ENCODE measurements at regions not wholly inside any gene's neighbourhood (a gene's known extent, or its start where the extent isn't known, plus 50 kb on each side); places are given as distances from the start of the nearest gene placed in this dataset.

- H3K9ac ChIP-seq (ENCODE audit: low read length) = no peak overlapping the region
- no peak overlapping the region for H3K4me3 ChIP-seq (ENCODE audit: low read length)
- H3K27me3 ChIP-seq (ENCODE audit: control insufficient read depth, insufficient read depth, low read length) = no peaks in the 10 kb centered on the region
- H3K27ac ChIP-seq (ENCODE audit: low read depth, low read length) = peak overlapping the region; percentile 38
- peaks cover 19% of the 10 kb centered on the region for H3K4me1 ChIP-seq (ENCODE audit: control insufficient read depth, insufficient read depth, low read length)
- H3K36me3 ChIP-seq (ENCODE audit: control insufficient read depth, insufficient read depth, low read length) = no peaks in the 10 kb centered on the region
Measured at GRCh38 chr2:66872081-66872985, 437.4 kb downstream of the MEIS1 start.

GRCh38 chr2:66872986-66873754 lies 438.2 kb downstream of the MEIS1 start:
- H3K9ac ChIP-seq (ENCODE audit: low read length) = no peak overlapping the region
- peak overlapping the region; percentile 38 for H3K27ac ChIP-seq (ENCODE audit: low read depth, low read length)

GRCh38 chr2:66874411-66874810 lies 439.5 kb downstream of the MEIS1 start:
- Histone ChIP-seq H3K27me3 (ENCODE audit: control insufficient read depth, insufficient read depth, low read length) (no peaks in the 10 kb centered on the region), H3K9ac (ENCODE audit: low read length) (no peak overlapping the region), H3K4me3 (ENCODE audit: low read length) (no peak overlapping the region), H3K36me3 (ENCODE audit: control insufficient read depth, insufficient read depth, low read length) (no peaks in the 10 kb centered on the region), H3K4me1 (ENCODE audit: control insufficient read depth, insufficient read depth, low read length) (peaks cover 19% of the 10 kb centered on the region), H3K27ac (ENCODE audit: low read depth, low read length) (no peak overlapping the region)

More at GRCh38 chr2:66872986-66873754, 438.2 kb downstream of the MEIS1 start:
- Histone ChIP-seq H3K27me3 (ENCODE audit: control insufficient read depth, insufficient read depth, low read length) (no peaks in the 10 kb centered on the region), H3K4me3 (ENCODE audit: low read length) (no peak overlapping the region), H3K36me3 (ENCODE audit: control insufficient read depth, insufficient read depth, low read length) (no peaks in the 10 kb centered on the region), H3K4me1 (ENCODE audit: control insufficient read depth, insufficient read depth, low read length) (peaks cover 19% of the 10 kb centered on the region)

DNA sequence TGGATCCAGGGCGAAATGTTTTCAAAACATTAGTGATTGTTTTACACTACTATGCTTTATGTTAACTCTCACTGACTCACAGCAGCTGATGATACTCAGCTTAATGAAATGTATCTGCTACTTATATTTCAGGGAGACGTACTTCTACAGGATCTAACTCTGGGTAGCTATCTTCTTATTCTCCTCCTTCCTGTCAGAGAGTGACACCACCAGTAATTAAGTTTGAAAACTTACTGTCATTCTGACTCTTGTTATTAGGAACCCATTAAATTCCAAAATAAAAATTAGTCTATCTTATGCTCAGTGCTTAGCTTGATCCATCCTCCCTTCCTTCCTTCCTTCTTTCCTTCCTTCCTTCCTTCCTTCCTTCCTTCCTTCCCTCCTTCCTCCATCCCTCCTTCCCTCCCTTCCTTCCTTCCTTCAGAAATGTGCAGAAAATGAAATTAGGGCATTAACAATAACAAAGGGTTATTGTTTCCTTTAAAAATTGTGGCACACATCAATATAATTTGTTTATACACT lies 441.1 kb downstream of the MEIS1 start:
- no peaks in the 10 kb centered on the region for H3K36me3 ChIP-seq (ENCODE audit: control insufficient read depth, insufficient read depth, low read length)

GRCh38 chr2:66885775-66886383 lies 451.0 kb downstream of the MEIS1 start:
- Histone ChIP-seq H3K27me3 (ENCODE audit: control insufficient read depth, insufficient read depth, low read length) (no peaks in the 10 kb centered on the region), H3K27ac (ENCODE audit: low read depth, low read length) (peak overlapping the region; percentile 63), H3K36me3 (ENCODE audit: control insufficient read depth, insufficient read depth, low read length) (no peaks in the 10 kb centered on the region), H3K4me3 (ENCODE audit: low read length) (no peak overlapping the region), H3K9ac (ENCODE audit: low read length) (no peak overlapping the region), H3K4me1 (ENCODE audit: control insufficient read depth, insufficient read depth, low read length) (peaks cover 19% of the 10 kb centered on the region)

More for the DNA sequence above, 441.1 kb downstream of the MEIS1 start:
- peak overlapping the region; percentile 28 for H3K27ac ChIP-seq (ENCODE audit: low read depth, low read length)
- peaks cover 15% of the 10 kb centered on the region for H3K4me1 ChIP-seq (ENCODE audit: control insufficient read depth, insufficient read depth, low read length)
- H3K27me3 ChIP-seq (ENCODE audit: control insufficient read depth, insufficient read depth, low read length) = no peaks in the 10 kb centered on the region
- no peak overlapping the region for H3K9ac ChIP-seq (ENCODE audit: low read length)
- no peak overlapping the region for H3K4me3 ChIP-seq (ENCODE audit: low read length)

DNA sequence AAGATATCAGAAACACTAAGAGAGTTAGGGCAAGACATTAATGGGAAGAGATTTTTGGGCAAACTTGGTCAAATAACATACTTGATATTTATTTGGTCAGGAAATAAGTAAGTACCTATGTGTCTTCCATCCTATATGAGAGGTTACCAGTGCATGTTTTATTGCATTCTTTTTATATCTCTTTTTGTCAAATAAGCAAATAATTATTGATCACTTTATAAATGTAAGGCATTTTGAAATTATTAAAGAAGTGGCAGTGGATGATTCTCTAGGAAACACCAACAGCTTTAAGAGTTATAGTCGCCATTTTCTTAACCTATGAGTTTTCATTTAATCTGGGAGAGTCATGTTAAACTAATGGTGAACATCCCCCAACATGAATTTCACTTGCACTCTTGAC lies 453.3 kb downstream of the MEIS1 start:
- no peak overlapping the region for H3K4me3 ChIP-seq (ENCODE audit: low read length)
- peaks cover 19% of the 10 kb centered on the region for H3K4me1 ChIP-seq (ENCODE audit: control insufficient read depth, insufficient read depth, low read length)
- H3K27ac ChIP-seq (ENCODE audit: low read depth, low read length) = peak overlapping the region; percentile 96
- H3K9ac ChIP-seq (ENCODE audit: low read length) = no peak overlapping the region
- H3K36me3 ChIP-seq (ENCODE audit: control insufficient read depth, insufficient read depth, low read length) = no peaks in the 10 kb centered on the region
- no peaks in the 10 kb centered on the region for H3K27me3 ChIP-seq (ENCODE audit: control insufficient read depth, insufficient read depth, low read length)

DNA sequence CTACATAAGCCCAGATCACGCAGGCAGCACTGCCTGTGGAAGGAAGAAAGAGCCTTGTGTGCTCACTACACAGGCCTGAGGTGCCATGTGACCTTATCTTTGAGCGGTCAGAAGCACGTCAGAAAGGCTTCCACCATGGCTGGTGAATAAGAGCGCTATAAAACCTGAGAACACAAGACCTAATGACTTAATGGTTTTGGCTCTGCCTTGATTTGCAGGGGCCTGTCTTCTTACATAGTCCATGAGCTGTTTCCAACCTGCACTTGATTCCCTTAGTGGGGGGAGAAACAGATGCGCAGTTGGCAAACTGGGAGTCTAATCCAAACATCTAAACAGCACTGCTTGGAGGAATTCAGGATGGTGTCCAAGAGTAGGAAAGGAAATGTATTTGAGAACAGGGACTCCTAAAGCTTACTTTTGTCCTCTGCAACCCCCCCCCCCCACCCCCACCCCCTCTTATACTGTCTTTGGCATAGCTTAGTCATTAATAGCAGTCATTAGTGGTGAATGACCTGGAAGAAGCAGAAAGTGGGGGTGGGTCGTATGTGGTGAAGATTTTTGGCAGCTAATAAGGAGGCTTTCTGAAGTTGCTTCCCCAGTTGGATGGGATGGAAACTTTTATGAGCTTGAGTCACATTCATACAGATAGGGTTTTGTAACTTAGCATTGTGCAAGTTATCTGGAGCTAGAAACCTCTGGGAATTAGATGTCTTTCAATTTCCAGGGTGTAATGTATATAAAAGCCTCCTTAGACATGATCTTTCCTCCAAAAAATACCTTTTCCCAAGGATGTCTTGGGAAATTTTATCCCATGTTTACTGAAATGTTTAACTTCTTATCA lies 454.1 kb downstream of the MEIS1 start:
- no peaks in the 10 kb centered on the region for H3K36me3 ChIP-seq (ENCODE audit: control insufficient read depth, insufficient read depth, low read length)

GRCh38 chr2:66889632-66889882 lies 454.6 kb downstream of the MEIS1 start:
- Histone ChIP-seq H3K4me3 (ENCODE audit: low read length) (no peak overlapping the region), H3K4me1 (ENCODE audit: control insufficient read depth, insufficient read depth, low read length) (peaks cover 19% of the 10 kb centered on the region), H3K9ac (ENCODE audit: low read length) (no peak overlapping the region), H3K27me3 (ENCODE audit: control insufficient read depth, insufficient read depth, low read length) (no peaks in the 10 kb centered on the region), H3K27ac (ENCODE audit: low read depth, low read length) (peak overlapping the region; percentile 96), H3K36me3 (ENCODE audit: control insufficient read depth, insufficient read depth, low read length) (no peaks in the 10 kb centered on the region)

More for the DNA sequence above, 454.1 kb downstream of the MEIS1 start:
- Histone ChIP-seq H3K4me3 (ENCODE audit: low read length) (no peak overlapping the region), H3K9ac (ENCODE audit: low read length) (no peak overlapping the region), H3K27ac (ENCODE audit: low read depth, low read length) (peak overlapping the region; percentile 96), H3K27me3 (ENCODE audit: control insufficient read depth, insufficient read depth, low read length) (no peaks in the 10 kb centered on the region), H3K4me1 (ENCODE audit: control insufficient read depth, insufficient read depth, low read length) (peaks cover 19% of the 10 kb centered on the region)

- Histone ChIP-seq H3K9ac (ENCODE audit: low read length) (no peak overlapping the region), H3K27ac (ENCODE audit: low read depth, low read length) (peak overlapping the region; percentile 96)
Measured at GRCh38 chr2:66890166-66890742, 455.3 kb downstream of the MEIS1 start.

GRCh38 chr2:66895206-66895605 lies 460.3 kb downstream of the MEIS1 start:
- Histone ChIP-seq H3K4me1 (ENCODE audit: control insufficient read depth, insufficient read depth, low read length) (peaks cover 16% of the 10 kb centered on the region), H3K9ac (ENCODE audit: low read length) (no peak overlapping the region), H3K27ac (ENCODE audit: low read depth, low read length) (no peak overlapping the region), H3K36me3 (ENCODE audit: control insufficient read depth, insufficient read depth, low read length) (no peaks in the 10 kb centered on the region), H3K27me3 (ENCODE audit: control insufficient read depth, insufficient read depth, low read length) (no peaks in the 10 kb centered on the region), H3K4me3 (ENCODE audit: low read length) (no peak overlapping the region)

More at GRCh38 chr2:66890166-66890742, 455.3 kb downstream of the MEIS1 start:
- no peaks in the 10 kb centered on the region for H3K27me3 ChIP-seq (ENCODE audit: control insufficient read depth, insufficient read depth, low read length)
- H3K36me3 ChIP-seq (ENCODE audit: control insufficient read depth, insufficient read depth, low read length) = no peaks in the 10 kb centered on the region
- peaks cover 17% of the 10 kb centered on the region for H3K4me1 ChIP-seq (ENCODE audit: control insufficient read depth, insufficient read depth, low read length)
- H3K4me3 ChIP-seq (ENCODE audit: low read length) = no peak overlapping the region

DNA sequence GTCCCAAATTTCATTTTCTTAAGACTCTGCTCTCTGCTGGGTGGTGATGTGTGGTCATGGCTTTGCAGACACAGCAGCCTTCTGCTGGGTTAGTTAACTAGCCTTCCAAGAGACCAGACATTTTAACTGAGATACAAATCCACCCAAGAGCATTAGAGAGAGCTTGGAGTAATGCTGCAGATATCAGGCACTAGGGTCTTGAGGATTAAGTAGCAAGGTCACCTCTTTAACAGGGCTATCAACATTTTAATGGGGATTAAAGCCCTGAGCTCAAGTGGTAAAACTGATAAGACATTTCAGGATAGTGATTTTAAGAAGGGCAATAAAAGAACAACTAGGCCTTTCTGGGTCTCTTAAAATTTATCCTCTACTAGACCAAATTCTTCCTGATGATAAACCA lies 461.2 kb downstream of the MEIS1 start:
- Histone ChIP-seq H3K4me3 (ENCODE audit: low read length) (no peak overlapping the region), H3K4me1 (ENCODE audit: control insufficient read depth, insufficient read depth, low read length) (peaks cover 16% of the 10 kb centered on the region), H3K9ac (ENCODE audit: low read length) (no peak overlapping the region), H3K27me3 (ENCODE audit: control insufficient read depth, insufficient read depth, low read length) (no peaks in the 10 kb centered on the region), H3K36me3 (ENCODE audit: control insufficient read depth, insufficient read depth, low read length) (no peaks in the 10 kb centered on the region), H3K27ac (ENCODE audit: low read depth, low read length) (no peak overlapping the region)

Data from rectal smooth muscle tissue (tissue), 1 donor.